Calu3 (cell line): ENCODE measurements at regions not wholly inside any gene's neighbourhood (a gene's known extent, or its start where the extent isn't known, plus 50 kb on each side); places are given as distances from the start of the nearest gene placed in this dataset.

Experiments
- BruUV-seq: library from RNA; stranded (reverse); fragments of 400-500 nt; replicated peaks from 2 replicates; lab custom pipeline; 2021; lab: Mats Ljungman, UMichigan
- CTCF ChIA-PET: fragments of 300-600 bp; sonication (Branson Sonifier 250); formaldehyde crosslinking; loops from one replicate; lab custom pipeline; 2022; ENCODE audit warnings: antibody characterized with exemption; lab: Charles Lee
- DNase-seq: peaks from one replicate; pipeline ENCODE4 v3.0.0; 2022
- H3K27ac Mint-ChIP-seq: one replicate; pipeline ENCODE4 v1.8.0; 2022; ENCODE audit warnings: mixed read lengths; ENCODE audit not compliant: unreplicated experiment
- H3K27me3 Mint-ChIP-seq: one replicate; pipeline ENCODE4 v1.8.0; 2022; ENCODE audit warnings: mixed read lengths; ENCODE audit not compliant: unreplicated experiment
- H3K36me3 Mint-ChIP-seq: one replicate; pipeline ENCODE4 v1.8.0; 2022; ENCODE audit warnings: mild to moderate bottlenecking, moderate library complexity, mixed read lengths; ENCODE audit not compliant: insufficient read depth, unreplicated experiment
- H3K4me1 Mint-ChIP-seq: one replicate; pipeline ENCODE4 v1.8.0; 2022; ENCODE audit warnings: mild to moderate bottlenecking, low read depth, mixed read lengths; ENCODE audit not compliant: unreplicated experiment
- H3K4me3 Mint-ChIP-seq: one replicate; pipeline ENCODE4 v1.8.0; 2022; ENCODE audit warnings: mild to moderate bottlenecking, low read depth, moderate library complexity, mixed read lengths; ENCODE audit not compliant: unreplicated experiment
- H3K9me3 Mint-ChIP-seq: one replicate; pipeline ENCODE4 v1.8.0; 2022; ENCODE audit warnings: low read depth, mixed read lengths; ENCODE audit not compliant: unreplicated experiment
- intact Hi-C: fragments of 100-400 bp; cut with micrococcal nuclease; formaldehyde crosslinking; loops from one replicate; pipeline ENCODE4 v1.10.0; 2022; ENCODE audit not compliant: unreplicated experiment
- TF ChIP-seq, protein P1 (sequence below): fragments of 200-600 bp; IDR thresholded peaks from one replicate; pipeline ENCODE4 v1.8.0; 2022; ENCODE audit warnings: antibody characterized with exemption; ENCODE audit not compliant: unreplicated experiment

DNA sequence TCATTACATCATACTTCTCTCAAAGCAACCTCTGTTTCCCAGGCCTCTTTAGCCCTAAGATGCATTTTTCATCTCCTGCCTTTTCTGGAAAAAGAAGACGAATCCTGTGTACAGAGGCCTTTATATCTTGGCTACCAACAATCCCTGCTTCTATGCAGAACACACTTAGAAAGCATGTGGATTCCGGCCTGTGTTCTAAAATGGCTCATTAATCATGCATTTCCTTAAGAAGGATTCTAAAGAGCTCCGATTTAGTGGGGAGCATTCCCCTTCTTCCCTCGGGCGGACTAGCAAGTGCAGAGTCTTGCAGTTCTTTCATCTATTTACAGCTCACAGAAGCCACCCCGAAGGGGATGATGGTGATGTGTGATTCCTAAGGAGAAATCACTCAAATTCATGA is 1212.9 kb downstream of the TYW1 start:
- CTCF ChIA-PET: no interaction called here
- Mint-ChIP-seq H3K4me3 (no peak overlapping the region), H3K4me1 (no peaks in the 10 kb centered on the region), H3K27ac (no peak overlapping the region), H3K9me3 (peaks cover 12% of the 10 kb centered on the region), H3K27me3 (no peaks in the 10 kb centered on the region), H3K36me3 (no peaks in the 10 kb centered on the region)
- BruUV-seq: no TSS peak
- TF ChIP-seq, protein P1, sequence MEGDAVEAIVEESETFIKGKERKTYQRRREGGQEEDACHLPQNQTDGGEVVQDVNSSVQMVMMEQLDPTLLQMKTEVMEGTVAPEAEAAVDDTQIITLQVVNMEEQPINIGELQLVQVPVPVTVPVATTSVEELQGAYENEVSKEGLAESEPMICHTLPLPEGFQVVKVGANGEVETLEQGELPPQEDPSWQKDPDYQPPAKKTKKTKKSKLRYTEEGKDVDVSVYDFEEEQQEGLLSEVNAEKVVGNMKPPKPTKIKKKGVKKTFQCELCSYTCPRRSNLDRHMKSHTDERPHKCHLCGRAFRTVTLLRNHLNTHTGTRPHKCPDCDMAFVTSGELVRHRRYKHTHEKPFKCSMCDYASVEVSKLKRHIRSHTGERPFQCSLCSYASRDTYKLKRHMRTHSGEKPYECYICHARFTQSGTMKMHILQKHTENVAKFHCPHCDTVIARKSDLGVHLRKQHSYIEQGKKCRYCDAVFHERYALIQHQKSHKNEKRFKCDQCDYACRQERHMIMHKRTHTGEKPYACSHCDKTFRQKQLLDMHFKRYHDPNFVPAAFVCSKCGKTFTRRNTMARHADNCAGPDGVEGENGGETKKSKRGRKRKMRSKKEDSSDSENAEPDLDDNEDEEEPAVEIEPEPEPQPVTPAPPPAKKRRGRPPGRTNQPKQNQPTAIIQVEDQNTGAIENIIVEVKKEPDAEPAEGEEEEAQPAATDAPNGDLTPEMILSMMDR: no peak
- no peak for DNase-seq
- intact Hi-C loops: no loop called here

- no peaks in the 10 kb centered on the region for H3K4me1 Mint-ChIP-seq
- CTCF ChIA-PET: no interaction called here
- H3K27me3 Mint-ChIP-seq: no peaks in the 10 kb centered on the region
- no peak for DNase-seq
- TF ChIP-seq, protein P1: no peak
- no peaks in the 10 kb centered on the region for H3K36me3 Mint-ChIP-seq
- H3K9me3 Mint-ChIP-seq: peaks cover 10% of the 10 kb centered on the region
- no peak overlapping the region for H3K27ac Mint-ChIP-seq
- no TSS peak for BruUV-seq
- intact Hi-C loops: no loop called here
- H3K4me3 Mint-ChIP-seq: no peak overlapping the region
These were observed 1217.2 kb downstream of the TYW1 start for GRCh38 chr7:68213838-68214237.

DNA sequence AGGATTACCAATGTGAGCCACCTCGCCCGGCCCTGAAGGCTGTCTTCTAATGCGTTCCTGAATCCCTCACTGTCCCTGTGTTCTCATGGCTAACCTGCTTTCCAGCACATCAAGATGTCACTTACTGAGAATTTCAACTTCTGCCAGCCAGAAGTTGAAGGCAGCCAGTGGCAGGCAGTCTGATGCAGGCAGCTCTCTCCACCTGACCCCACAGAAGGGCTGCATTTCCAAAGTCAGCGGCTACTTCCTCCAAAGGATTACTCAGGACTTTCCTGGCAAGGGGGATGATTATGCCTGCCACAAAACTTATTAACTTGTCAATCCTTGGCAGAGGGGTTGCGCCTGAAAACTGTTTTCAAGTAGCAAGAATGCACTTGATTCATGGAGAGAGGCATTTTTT is 1219.4 kb downstream of the TYW1 start:
- no peak for DNase-seq
- peaks cover 5% of the 10 kb centered on the region for H3K9me3 Mint-ChIP-seq
- no peaks in the 10 kb centered on the region for H3K4me1 Mint-ChIP-seq
- intact Hi-C loops: no loop called here
- no peak overlapping the region for H3K27ac Mint-ChIP-seq
- no peak overlapping the region for H3K4me3 Mint-ChIP-seq
- H3K27me3 Mint-ChIP-seq: no peaks in the 10 kb centered on the region
- CTCF ChIA-PET: no interaction called here
- no peaks in the 10 kb centered on the region for H3K36me3 Mint-ChIP-seq
- TF ChIP-seq, protein P1: no peak
- no TSS peak for BruUV-seq

GRCh38 chr7:68217426-68217825 is 1220.8 kb downstream of the TYW1 start:
- TF ChIP-seq, protein P1: no peak
- no peak overlapping the region for H3K27ac Mint-ChIP-seq
- no peak overlapping the region for H3K4me3 Mint-ChIP-seq
- CTCF ChIA-PET: no interaction called here
- no TSS peak for BruUV-seq
- no peak for DNase-seq
- intact Hi-C loops: no loop called here
- H3K27me3 Mint-ChIP-seq: no peaks in the 10 kb centered on the region
- no peaks in the 10 kb centered on the region for H3K36me3 Mint-ChIP-seq
- H3K9me3 Mint-ChIP-seq: peaks cover 3% of the 10 kb centered on the region
- no peaks in the 10 kb centered on the region for H3K4me1 Mint-ChIP-seq
